Erythroblast (primary cell): ENCODE measurements at regions not wholly inside any gene's neighbourhood (a gene's known extent, or its start where the extent isn't known, plus 50 kb on each side); places are given as distances from the start of the nearest gene placed in this dataset.

Experiments
- GATA1 ChIP-seq: IDR thresholded peaks from 2 replicates; pipeline ENCODE4 v1.6.1; 2011; ENCODE audit warnings: low read depth, mild to moderate bottlenecking, control low read depth, low read length, moderate library complexity
- POLR2A ChIP-seq: IDR thresholded peaks from 2 replicates; pipeline ENCODE4 v1.6.1; 2011; ENCODE audit warnings: mild to moderate bottlenecking, low read length

- TF ChIP-seq POLR2A (no peak), GATA1 (no peak)
Observed at GRCh38 chr2:226605642-226606041, 194.0 kb downstream of the IRS1 start.
